ENCODE measurements at regions not wholly inside any gene's neighbourhood (a gene's known extent, or its start where the extent isn't known, plus 50 kb on each side); places are given as distances from the start of the nearest gene placed in this dataset.

DNA sequence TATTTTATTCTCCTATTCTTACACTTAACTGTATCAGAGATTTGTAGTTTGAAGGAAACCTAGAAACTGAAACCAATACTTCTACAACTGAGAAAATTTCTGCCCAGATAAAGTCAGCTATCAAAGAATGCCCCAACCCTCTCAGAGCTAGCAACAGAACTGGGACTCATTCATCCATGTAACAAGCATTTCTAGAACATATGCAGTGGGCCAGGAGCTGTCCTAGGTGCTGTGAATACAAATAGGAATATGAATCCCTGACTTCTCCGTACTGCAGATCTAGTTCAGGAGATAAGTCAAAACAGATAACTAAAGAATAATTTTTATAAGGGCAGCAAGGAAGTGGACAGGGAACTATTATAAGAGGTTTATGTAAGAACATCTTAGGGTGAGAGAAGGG, 654.1 kb upstream of the NOX3 start:
- TF ChIP-seq, protein P1, sequence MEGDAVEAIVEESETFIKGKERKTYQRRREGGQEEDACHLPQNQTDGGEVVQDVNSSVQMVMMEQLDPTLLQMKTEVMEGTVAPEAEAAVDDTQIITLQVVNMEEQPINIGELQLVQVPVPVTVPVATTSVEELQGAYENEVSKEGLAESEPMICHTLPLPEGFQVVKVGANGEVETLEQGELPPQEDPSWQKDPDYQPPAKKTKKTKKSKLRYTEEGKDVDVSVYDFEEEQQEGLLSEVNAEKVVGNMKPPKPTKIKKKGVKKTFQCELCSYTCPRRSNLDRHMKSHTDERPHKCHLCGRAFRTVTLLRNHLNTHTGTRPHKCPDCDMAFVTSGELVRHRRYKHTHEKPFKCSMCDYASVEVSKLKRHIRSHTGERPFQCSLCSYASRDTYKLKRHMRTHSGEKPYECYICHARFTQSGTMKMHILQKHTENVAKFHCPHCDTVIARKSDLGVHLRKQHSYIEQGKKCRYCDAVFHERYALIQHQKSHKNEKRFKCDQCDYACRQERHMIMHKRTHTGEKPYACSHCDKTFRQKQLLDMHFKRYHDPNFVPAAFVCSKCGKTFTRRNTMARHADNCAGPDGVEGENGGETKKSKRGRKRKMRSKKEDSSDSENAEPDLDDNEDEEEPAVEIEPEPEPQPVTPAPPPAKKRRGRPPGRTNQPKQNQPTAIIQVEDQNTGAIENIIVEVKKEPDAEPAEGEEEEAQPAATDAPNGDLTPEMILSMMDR (IDR thresholded peaks at IDR 0.05), result no peak
- no peak for TF ChIP-seq EZH2 (IDR thresholded peaks at IDR 0.05)

All from neural progenitor cell (in vitro differentiated cells).